ENCODE measurements at regions not wholly inside any gene's neighbourhood (a gene's known extent, or its start where the extent isn't known, plus 50 kb on each side); places are given as distances from the start of the nearest gene placed in this dataset.

- Histone ChIP-seq H3K27ac (ENCODE audit: low read depth, low read length) (no peak overlapping the region), H3K27me3 (ENCODE audit: low read length) (no peaks in the 10 kb centered on the region), H3K36me3 (ENCODE audit: low read length) (no peaks in the 10 kb centered on the region), H3K9ac (ENCODE audit: low read length) (no peak overlapping the region), H3K79me2 (ENCODE audit: insufficient read depth, low read length) (no peaks in the 10 kb centered on the region), H3K9me3 (ENCODE audit: insufficient read depth, low read length) (no peaks in the 10 kb centered on the region), H3K9me2 (replicated peaks; ENCODE audit: insufficient read depth, low read length) (no peaks in the 10 kb centered on the region), H2AFZ (ENCODE audit: low read depth, low read length, severe bottlenecking) (no peak overlapping the region), H3F3A (ENCODE audit: insufficient read depth) (no peaks in the 10 kb centered on the region), H3K4me2 (ENCODE audit: low read depth, low read length, poor library complexity, severe bottlenecking) (no peak overlapping the region), H3K4me3 (ENCODE audit: insufficient read depth, low read length, poor library complexity, severe bottlenecking) (no peak overlapping the region), H4K20me1 (ENCODE audit: low read depth, low read length) (no peaks in the 10 kb centered on the region)
- TF ChIP-seq CTCF (IDR thresholded peaks at IDR 0.05; ENCODE audit: insufficient read depth, low read length, poor library complexity, severe bottlenecking): no peak
- no peak for TF ChIP-seq EZH2phosphoT487 (conservative IDR thresholded peaks at IDR 0.05; ENCODE audit: low read length)
These were observed 158.6 kb upstream of the CCND2 start for GRCh38 chr12:4114986-4115385.

- Histone ChIP-seq H3K4me3 (ENCODE audit: insufficient read depth, low read length, poor library complexity, severe bottlenecking) (no peak overlapping the region), H3K9me2 (replicated peaks; ENCODE audit: insufficient read depth, low read length) (no peaks in the 10 kb centered on the region), H4K20me1 (ENCODE audit: low read depth, low read length) (no peaks in the 10 kb centered on the region), H3F3A (ENCODE audit: insufficient read depth) (no peaks in the 10 kb centered on the region), H3K9me3 (ENCODE audit: insufficient read depth, low read length) (no peaks in the 10 kb centered on the region), H3K4me2 (ENCODE audit: low read depth, low read length, poor library complexity, severe bottlenecking) (no peak overlapping the region), H3K79me2 (ENCODE audit: insufficient read depth, low read length) (no peaks in the 10 kb centered on the region), H3K27ac (ENCODE audit: low read depth, low read length) (no peak overlapping the region), H3K27me3 (ENCODE audit: low read length) (no peaks in the 10 kb centered on the region), H3K9ac (ENCODE audit: low read length) (no peak overlapping the region), H3K36me3 (ENCODE audit: low read length) (no peaks in the 10 kb centered on the region), H2AFZ (ENCODE audit: low read depth, low read length, severe bottlenecking) (no peak overlapping the region)
- TF ChIP-seq EZH2phosphoT487 (conservative IDR thresholded peaks at IDR 0.05; ENCODE audit: low read length) (no peak), CTCF (IDR thresholded peaks at IDR 0.05; ENCODE audit: insufficient read depth, low read length, poor library complexity, severe bottlenecking) (no peak)
These were observed 160.7 kb upstream of the CCND2 start for GRCh38 chr12:4112734-4113325.

GRCh38 chr12:4112290-4112689, 161.3 kb upstream of the CCND2 start:
- TF ChIP-seq EZH2phosphoT487 (conservative IDR thresholded peaks at IDR 0.05; ENCODE audit: low read length) (no peak), CTCF (IDR thresholded peaks at IDR 0.05; ENCODE audit: insufficient read depth, low read length, poor library complexity, severe bottlenecking) (no peak)
- Histone ChIP-seq H3K9ac (ENCODE audit: low read length) (no peak overlapping the region), H3K27ac (ENCODE audit: low read depth, low read length) (no peak overlapping the region), H3K9me2 (replicated peaks; ENCODE audit: insufficient read depth, low read length) (no peaks in the 10 kb centered on the region), H3K36me3 (ENCODE audit: low read length) (no peaks in the 10 kb centered on the region), H3K9me3 (ENCODE audit: insufficient read depth, low read length) (no peaks in the 10 kb centered on the region), H3K4me2 (ENCODE audit: low read depth, low read length, poor library complexity, severe bottlenecking) (no peak overlapping the region), H3F3A (ENCODE audit: insufficient read depth) (no peaks in the 10 kb centered on the region), H3K4me3 (ENCODE audit: insufficient read depth, low read length, poor library complexity, severe bottlenecking) (no peak overlapping the region), H4K20me1 (ENCODE audit: low read depth, low read length) (no peaks in the 10 kb centered on the region), H3K79me2 (ENCODE audit: insufficient read depth, low read length) (no peaks in the 10 kb centered on the region), H2AFZ (ENCODE audit: low read depth, low read length, severe bottlenecking) (no peak overlapping the region), H3K27me3 (ENCODE audit: low read length) (no peaks in the 10 kb centered on the region)

All from SU-DHL-6 (cell line).